HG03432 (cell line): ENCODE measurements at regions not wholly inside any gene's neighbourhood (a gene's known extent, or its start where the extent isn't known, plus 50 kb on each side); places are given as distances from the start of the nearest gene placed in this dataset.

Source experiments
- ATAC-seq: cut with Tn5 transposase; IDR thresholded peaks from one replicate; pipeline ENCODE4 v1.9.1; 2021; ENCODE audit warnings: mild to moderate bottlenecking, moderate library complexity; ENCODE audit not compliant: unreplicated experiment

DNA sequence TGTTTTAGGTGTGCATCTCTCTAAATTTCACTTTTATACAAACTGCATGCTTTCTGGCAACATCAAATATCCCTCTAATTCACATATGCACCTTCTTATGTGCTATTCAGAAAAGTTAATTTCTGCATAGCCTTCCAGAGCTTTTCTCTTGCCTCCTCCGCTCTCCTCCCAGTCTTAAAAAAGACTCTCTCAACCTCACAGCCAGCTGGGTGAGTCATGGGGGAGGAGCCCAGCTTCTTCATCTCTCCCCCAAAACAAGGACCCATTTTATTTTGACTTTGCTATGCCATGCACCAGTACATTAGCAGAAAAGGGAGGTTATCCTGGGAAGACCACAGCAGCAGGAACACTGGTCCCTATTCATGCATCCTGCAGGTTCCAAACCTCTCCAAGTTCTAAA is 234.4 kb downstream of the KCNA4 start:
- ATAC-seq = no peak

- ATAC-seq = no peak
These were observed 235.6 kb downstream of the KCNA4 start for GRCh38 chr11:29781268-29781667.

GRCh38 chr11:29780756-29781155 is 236.1 kb downstream of the KCNA4 start:
- ATAC-seq = no peak

GRCh38 chr11:29773656-29774264 is 243.1 kb downstream of the KCNA4 start:
- ATAC-seq = no peak

DNA sequence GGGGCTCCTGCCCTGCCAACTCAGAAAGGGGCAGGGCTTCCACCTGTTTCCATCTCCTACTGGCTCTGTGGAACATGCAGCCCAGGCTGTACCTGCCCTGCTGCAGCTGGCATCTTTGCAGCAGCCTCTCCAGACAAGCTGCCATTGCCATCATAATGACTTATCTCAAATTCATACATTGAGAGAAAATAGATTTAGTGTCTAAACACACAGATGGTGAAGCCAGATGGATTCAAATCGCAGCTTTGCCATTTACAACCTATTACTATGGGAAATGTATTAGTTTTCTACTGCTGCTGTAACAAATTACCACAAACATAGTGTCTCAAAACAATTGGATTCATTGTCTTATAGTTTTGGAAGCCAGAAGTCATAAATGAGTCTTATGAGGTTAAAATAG is 260.0 kb downstream of the KCNA4 start:
- no peak for ATAC-seq

GRCh38 chr11:29755474-29755873 is 261.4 kb downstream of the KCNA4 start:
- ATAC-seq = no peak

DNA sequence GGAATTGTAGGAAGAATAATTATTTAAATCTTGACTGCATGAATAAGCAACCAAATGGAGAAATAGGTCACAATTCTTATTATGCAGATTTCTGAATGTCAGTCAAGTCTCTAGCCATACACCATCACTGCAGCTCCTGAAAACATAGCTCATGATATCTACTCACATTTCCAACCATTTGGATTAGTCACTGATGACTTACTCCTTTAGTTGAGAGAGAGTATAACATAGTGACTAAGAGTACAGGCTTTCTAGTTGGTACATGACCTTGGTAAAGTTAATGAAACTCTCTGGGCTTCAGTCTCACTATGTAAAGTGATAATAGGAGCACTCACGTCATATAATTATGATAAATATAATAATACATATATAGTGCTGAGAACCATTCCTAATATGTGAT is 265.2 kb downstream of the KCNA4 start:
- ATAC-seq = no peak

GRCh38 chr11:29750392-29750791 is 266.4 kb downstream of the KCNA4 start:
- ATAC-seq = no peak

DNA sequence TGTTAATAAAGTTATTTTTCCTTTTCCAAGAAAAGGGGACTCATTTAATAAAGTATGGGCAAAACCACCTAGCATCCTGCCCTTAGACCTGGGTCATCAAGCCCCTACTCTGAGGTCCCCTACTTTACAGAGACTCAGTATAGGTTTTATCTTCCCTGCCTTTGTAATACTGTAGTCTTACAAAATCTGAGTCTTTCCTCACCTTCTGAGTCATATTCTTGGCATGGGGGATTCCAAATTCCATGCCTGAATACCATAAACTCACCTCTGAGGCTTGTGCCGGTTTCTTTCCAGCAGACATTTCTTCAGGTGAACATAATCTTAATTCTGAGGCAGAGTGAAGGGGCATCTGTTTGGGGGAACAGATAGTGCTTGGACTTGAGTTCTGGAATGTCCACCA is 282.5 kb downstream of the KCNA4 start:
- ATAC-seq = no peak

DNA sequence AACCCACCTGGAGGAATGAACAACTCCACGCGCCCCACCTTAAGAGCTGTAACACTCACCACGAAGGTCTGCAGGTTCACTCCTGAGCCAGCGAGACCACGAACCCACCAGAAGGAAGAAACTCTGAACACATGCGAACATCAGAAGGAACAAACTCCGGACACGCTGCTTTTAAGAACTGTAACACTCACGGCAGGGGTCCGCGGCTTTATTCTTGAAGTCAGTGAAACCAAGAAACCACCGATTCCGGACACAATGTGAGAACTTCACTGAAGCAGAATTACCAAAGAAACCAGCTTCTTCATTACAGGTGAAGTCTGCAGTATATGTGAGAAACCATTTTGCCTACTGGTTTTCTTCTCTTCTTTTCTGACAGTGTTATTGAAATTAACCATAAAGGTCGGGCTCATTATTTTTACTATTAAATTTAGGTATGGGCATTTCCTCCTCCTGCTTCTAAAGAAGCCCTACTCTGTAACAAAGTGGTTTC is 303.0 kb downstream of the KCNA4 start:
- ATAC-seq = no peak

DNA sequence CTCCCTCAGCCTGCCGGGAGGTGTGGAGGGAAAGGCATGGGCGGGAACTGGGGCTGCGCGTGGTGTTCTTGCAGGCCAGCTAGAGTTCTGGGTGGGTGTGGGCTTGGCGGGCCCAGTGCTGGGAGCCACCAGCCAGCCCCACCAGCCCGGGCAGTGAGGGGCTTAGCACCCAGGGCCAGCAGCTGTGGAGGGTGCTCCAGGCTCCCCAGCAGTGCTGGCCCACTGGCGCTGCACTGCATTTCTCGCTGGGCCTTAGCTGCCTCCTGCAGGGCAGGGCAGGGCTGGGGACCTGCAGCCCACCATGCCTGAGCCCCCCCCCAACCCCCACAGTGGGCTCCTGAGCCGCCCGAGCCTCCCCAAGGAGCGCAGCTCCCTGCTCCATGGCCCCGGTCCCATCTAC is 304.2 kb downstream of the KCNA4 start:
- no peak for ATAC-seq

GRCh38 chr11:29707924-29708323 is 308.9 kb downstream of the KCNA4 start:
- ATAC-seq = no peak

DNA sequence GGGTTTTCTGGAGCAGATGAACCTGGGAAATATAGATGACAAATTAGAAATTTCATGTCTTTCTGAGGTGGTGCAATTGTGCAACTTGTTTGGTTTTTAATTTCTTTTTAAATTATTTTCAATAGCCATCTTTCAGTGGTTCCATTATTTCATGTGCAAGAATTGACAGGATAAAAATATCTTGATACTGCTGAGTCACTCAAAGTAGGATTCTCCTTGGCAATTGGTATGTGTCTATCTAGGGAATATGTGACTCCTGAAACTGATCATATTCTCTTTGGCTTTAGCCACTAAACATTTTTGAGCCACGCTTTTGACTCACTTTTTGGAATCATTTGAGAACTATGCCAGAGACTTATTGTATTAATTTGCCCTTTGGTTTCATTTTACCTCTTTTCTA is 331.5 kb downstream of the KCNA4 start:
- no peak for ATAC-seq

DNA sequence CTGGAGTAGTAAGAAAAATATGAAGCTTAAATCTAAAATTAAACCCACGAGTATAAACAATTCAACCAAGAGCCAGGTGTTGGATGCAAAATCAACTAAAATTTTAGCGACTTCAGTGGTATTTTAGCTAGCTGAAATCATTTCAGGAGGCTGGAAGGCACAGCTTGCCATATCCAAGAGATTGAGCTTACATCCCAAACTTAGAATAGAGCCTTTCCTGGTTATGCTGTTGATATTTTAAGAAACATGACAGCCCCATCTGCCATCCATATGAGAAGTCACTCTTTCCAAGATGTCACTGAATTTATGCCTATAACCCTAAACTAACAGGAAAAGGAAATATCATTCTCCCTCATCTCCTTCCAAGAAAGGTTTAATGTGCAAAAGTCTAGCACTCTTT is 334.0 kb downstream of the KCNA4 start:
- ATAC-seq = no peak

DNA sequence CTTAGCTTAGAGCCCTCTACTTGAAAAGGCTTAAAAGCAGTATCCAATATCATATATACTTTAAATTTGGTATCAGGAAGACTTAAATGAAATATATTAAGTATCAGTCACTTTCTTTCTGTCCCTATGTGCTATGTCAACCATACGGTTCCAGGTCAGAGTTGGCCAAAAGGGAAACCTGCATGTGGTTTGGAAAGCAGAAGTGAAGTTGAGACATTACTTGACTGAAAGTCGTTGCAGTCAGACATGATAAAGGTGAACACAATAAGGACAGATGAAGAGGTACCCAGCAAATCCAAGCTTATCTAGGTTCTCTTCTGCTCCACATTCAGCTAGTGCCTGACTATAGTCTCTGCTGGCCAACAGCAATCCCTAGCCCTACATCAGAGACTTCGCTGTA is 336.8 kb downstream of the KCNA4 start:
- peak; percentile 97 for ATAC-seq

GRCh38 chr11:29676993-29677392 is 339.8 kb downstream of the KCNA4 start:
- ATAC-seq = no peak

- ATAC-seq = no peak
These were observed 347.5 kb downstream of the KCNA4 start for GRCh38 chr11:29669310-29669709.

DNA sequence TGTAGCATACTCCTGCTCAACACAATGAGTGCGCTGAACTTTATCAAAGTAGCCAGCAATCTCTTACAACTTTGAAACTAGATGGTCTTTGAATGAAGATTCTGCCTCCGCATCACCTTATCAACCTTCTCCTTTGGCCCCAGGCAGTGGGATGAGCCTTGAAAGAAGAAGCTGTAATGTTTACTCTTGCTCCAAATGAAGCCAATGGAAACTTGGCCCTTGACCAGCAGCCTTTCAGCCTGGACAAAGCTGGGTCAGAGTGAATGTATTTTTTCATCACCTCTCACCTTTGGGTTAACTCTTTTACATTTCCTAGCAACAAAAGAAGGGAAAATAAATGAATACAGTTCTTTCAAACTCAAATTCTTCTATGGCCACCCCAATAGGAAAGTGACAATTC is 359.1 kb downstream of the KCNA4 start:
- no peak for ATAC-seq

DNA sequence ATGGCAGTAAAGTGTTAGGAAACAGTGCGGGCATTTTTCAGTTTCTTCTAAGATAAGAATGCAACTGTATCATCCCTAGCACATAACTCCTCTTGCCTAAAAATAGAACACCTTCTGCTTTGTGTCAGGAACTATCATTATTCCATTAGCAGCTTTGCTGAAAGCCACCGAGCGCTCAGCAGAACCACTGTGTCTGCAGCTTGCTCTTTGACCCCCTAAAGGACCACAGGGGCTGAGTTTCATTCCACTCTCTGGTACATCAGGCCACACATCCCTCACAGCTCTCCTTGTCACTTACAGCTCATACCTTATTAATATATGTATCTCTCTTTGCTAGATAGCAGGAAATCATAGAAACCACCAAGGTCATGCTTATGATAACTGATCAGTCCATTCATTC is 360.2 kb downstream of the KCNA4 start:
- no peak for ATAC-seq

DNA sequence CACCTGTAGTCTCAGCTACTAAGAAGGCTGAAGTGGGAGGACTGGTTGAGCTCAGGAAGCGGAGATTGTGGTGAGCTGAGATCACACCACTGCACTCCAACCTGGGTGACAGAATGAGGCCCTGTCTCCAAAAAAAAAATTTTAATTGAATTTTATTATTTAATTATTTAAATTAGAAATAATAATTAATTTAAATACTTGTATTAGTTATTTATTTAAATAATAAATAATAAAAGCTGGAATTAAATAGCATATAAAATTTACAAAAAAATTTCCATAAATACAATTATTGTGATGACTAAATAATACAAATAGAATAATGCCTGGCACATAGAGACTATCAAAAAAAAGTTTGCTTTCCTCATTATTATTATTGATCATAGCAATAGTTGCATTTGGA is 371.5 kb downstream of the KCNA4 start:
- no peak for ATAC-seq

GRCh38 chr11:29641201-29641600 is 375.6 kb downstream of the KCNA4 start:
- no peak for ATAC-seq

- no peak for ATAC-seq
These were observed 382.1 kb downstream of the KCNA4 start for GRCh38 chr11:29634744-29635143.

- ATAC-seq = no peak
These were observed 382.6 kb downstream of the KCNA4 start for GRCh38 chr11:29634244-29634643.
